SK-N-SH treated with all-trans-retinoic acid at 6 μM for 48 hours (cell line): ENCODE measurements at regions not wholly inside any gene's neighbourhood (a gene's known extent, or its start where the extent isn't known, plus 50 kb on each side); places are given as distances from the start of the nearest gene placed in this dataset.

Experiments
- ATAC-seq: fragments of 200-7000 bp; cut with Tn5 transposase; 3 replicates; pipeline ENCODE4 v1.9.1; 2020; ENCODE audit warnings: mild to moderate bottlenecking, moderate library complexity
- ARNTL ChIP-seq: fragments of 450-650 bp; formaldehyde crosslinking; IDR thresholded peaks from 2 replicates; pipeline ENCODE4 v1.5.0; 2020; ENCODE audit warnings: low read depth, mild to moderate bottlenecking, moderate library complexity, borderline replicate concordance
- BACH2 ChIP-seq: fragments of 250-450 bp; sonication (Bioruptor Pico); IDR thresholded peaks from 2 replicates; pipeline ENCODE4 v1.9.0; 2021; ENCODE audit warnings: mild to moderate bottlenecking, borderline replicate concordance
- ESRRG ChIP-seq: fragments of 250-450 bp; sonication (Bioruptor Pico); IDR thresholded peaks from 2 replicates; pipeline ENCODE4 v1.6.1; 2021; ENCODE audit warnings: mild to moderate bottlenecking
- GLIS3 ChIP-seq: fragments of 250-450 bp; sonication (Bioruptor Pico); IDR thresholded peaks from 2 replicates; pipeline ENCODE4 v1.5.0; 2020; ENCODE audit warnings: mild to moderate bottlenecking, moderate library complexity
- ISL1 ChIP-seq: fragments of 250-450 bp; sonication (Bioruptor Pico); IDR thresholded peaks from 2 replicates; pipeline ENCODE4 v2.1.2; 2022; ENCODE audit warnings: mild to moderate bottlenecking, moderate library complexity
- OSR1 ChIP-seq: fragments of 250-450 bp; sonication (Bioruptor Pico); IDR thresholded peaks from 2 replicates; pipeline ENCODE4 v1.8.0; 2022; ENCODE audit warnings: moderate library complexity, mild to moderate bottlenecking, inconsistent platforms
- PATZ1 ChIP-seq: fragments of 250-450 bp; sonication (Bioruptor Pico); IDR thresholded peaks from 2 replicates; pipeline ENCODE4 v1.8.0; 2020; ENCODE audit warnings: mild to moderate bottlenecking, moderate library complexity, borderline replicate concordance
- PPARA ChIP-seq: fragments of 250-450 bp; sonication (Bioruptor Pico); IDR thresholded peaks from 2 replicates; pipeline ENCODE4 v1.5.0; 2020; ENCODE audit warnings: mild to moderate bottlenecking, borderline replicate concordance
- RARB ChIP-seq: fragments of 250-450 bp; sonication (Bioruptor Pico); IDR thresholded peaks from 2 replicates; pipeline ENCODE4 v1.8.0; 2021; ENCODE audit warnings: mild to moderate bottlenecking, moderate library complexity
- SNAI2 ChIP-seq: fragments of 250-450 bp; sonication (Bioruptor Pico); IDR thresholded peaks from 2 replicates; pipeline ENCODE4 v1.5.0; 2020; ENCODE audit warnings: mild to moderate bottlenecking, moderate library complexity
- TCF4 ChIP-seq: fragments of 250-450 bp; sonication (Bioruptor Pico); IDR thresholded peaks from 2 replicates; pipeline ENCODE4 v1.8.0; 2021; ENCODE audit warnings: mild to moderate bottlenecking, moderate library complexity, borderline replicate concordance
- TOX ChIP-seq: fragments of 250-450 bp; sonication (Bioruptor Pico); IDR thresholded peaks from 2 replicates; pipeline ENCODE4 v1.8.0; 2021; ENCODE audit warnings: mild to moderate bottlenecking, moderate library complexity, borderline replicate concordance
- ZC3H10 ChIP-seq: fragments of 250-450 bp; sonication (Bioruptor Pico); IDR thresholded peaks from 2 replicates; pipeline ENCODE4 v1.5.1; 2021; ENCODE audit warnings: mild to moderate bottlenecking, moderate library complexity
- ZFP3 ChIP-seq: fragments of 250-450 bp; sonication (Bioruptor Pico); IDR thresholded peaks from 2 replicates; pipeline ENCODE4 v1.5.0; 2020; ENCODE audit warnings: mild to moderate bottlenecking, moderate library complexity
- ZNF70 ChIP-seq: fragments of 450-650 bp; formaldehyde crosslinking; IDR thresholded peaks from 2 replicates; pipeline ENCODE4 v1.5.0; 2020; ENCODE audit warnings: mild to moderate bottlenecking, moderate library complexity
- ZNF8 ChIP-seq: fragments of 450-650 bp; formaldehyde crosslinking; IDR thresholded peaks from 2 replicates; pipeline ENCODE4 v1.5.0; 2020; ENCODE audit warnings: mild to moderate bottlenecking, moderate library complexity
- TF ChIP-seq, protein P1 (sequence below): fragments of 250-450 bp; sonication (Bioruptor Pico); IDR thresholded peaks from 2 replicates; pipeline ENCODE4 v1.5.0; 2020; ENCODE audit warnings: mild to moderate bottlenecking, moderate library complexity
- TF ChIP-seq, protein P2 (sequence below): fragments of 250-450 bp; sonication (Bioruptor Pico); IDR thresholded peaks from 2 replicates; pipeline ENCODE4 v1.5.1; 2021; ENCODE audit warnings: mild to moderate bottlenecking, moderate library complexity

DNA sequence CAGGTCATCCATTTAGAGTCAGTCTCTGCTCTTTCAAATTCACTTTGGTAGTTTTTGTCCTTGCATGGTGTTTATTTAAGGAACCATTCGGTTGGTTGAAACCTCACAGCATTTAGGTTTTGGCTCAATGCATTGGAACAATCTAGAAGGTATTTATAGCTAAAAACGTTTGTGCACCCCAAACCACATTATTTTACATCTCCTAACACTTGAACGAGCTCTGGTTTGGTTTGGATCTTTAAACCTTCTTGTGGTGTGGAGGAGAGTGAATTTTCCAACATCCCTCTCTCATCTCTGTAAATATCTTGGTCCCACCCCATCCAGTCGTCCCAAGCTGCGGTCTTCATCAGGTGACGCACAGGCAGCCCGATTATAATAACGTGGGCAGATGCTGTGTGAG is 287.9 kb downstream of the LPIN1 start:
- no peak for ATAC-seq
- TF ChIP-seq, protein P1, sequence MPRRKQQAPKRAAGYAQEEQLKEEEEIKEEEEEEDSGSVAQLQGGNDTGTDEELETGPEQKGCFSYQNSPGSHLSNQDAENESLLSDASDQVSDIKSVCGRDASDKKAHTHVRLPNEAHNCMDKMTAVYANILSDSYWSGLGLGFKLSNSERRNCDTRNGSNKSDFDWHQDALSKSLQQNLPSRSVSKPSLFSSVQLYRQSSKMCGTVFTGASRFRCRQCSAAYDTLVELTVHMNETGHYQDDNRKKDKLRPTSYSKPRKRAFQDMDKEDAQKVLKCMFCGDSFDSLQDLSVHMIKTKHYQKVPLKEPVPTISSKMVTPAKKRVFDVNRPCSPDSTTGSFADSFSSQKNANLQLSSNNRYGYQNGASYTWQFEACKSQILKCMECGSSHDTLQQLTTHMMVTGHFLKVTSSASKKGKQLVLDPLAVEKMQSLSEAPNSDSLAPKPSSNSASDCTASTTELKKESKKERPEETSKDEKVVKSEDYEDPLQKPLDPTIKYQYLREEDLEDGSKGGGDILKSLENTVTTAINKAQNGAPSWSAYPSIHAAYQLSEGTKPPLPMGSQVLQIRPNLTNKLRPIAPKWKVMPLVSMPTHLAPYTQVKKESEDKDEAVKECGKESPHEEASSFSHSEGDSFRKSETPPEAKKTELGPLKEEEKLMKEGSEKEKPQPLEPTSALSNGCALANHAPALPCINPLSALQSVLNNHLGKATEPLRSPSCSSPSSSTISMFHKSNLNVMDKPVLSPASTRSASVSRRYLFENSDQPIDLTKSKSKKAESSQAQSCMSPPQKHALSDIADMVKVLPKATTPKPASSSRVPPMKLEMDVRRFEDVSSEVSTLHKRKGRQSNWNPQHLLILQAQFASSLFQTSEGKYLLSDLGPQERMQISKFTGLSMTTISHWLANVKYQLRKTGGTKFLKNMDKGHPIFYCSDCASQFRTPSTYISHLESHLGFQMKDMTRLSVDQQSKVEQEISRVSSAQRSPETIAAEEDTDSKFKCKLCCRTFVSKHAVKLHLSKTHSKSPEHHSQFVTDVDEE (CRISPR knock-in tag): no peak
- TF ChIP-seq ZFP3: no peak
- TF ChIP-seq ZNF70 (CRISPR knock-in tag): no peak
- no peak for TF ChIP-seq RARB
- TF ChIP-seq TCF4 (CRISPR knock-in tag): no peak
- no peak for TF ChIP-seq PATZ1 (CRISPR knock-in tag)
- no peak for TF ChIP-seq ZNF8 (CRISPR knock-in tag)
- no peak for TF ChIP-seq SNAI2 (CRISPR knock-in tag)
- TF ChIP-seq BACH2: no peak
- TF ChIP-seq ESRRG: no peak

GRCh38 chr2:12035029-12035720 is 288.7 kb downstream of the LPIN1 start:
- ATAC-seq: no peak
- TF ChIP-seq ZNF70 (CRISPR knock-in tag) (no peak), ISL1 (CRISPR knock-in tag) (no peak)

GRCh38 chr2:12035956-12036639 is 289.7 kb downstream of the LPIN1 start:
- TF ChIP-seq ARNTL (CRISPR knock-in tag) (no peak), ZNF70 (CRISPR knock-in tag) (no peak), GLIS3 (CRISPR knock-in tag) (no peak), BACH2 (no peak), SNAI2 (CRISPR knock-in tag) (no peak), TCF4 (CRISPR knock-in tag) (no peak), OSR1 (CRISPR knock-in tag) (no peak), PPARA (CRISPR knock-in tag) (no peak), ISL1 (CRISPR knock-in tag) (no peak), ZFP3 (no peak), ZC3H10 (CRISPR knock-in tag) (no peak), PATZ1 (CRISPR knock-in tag) (no peak)
- TF ChIP-seq, protein P1 (CRISPR knock-in tag): no peak
- ATAC-seq: no peak

DNA sequence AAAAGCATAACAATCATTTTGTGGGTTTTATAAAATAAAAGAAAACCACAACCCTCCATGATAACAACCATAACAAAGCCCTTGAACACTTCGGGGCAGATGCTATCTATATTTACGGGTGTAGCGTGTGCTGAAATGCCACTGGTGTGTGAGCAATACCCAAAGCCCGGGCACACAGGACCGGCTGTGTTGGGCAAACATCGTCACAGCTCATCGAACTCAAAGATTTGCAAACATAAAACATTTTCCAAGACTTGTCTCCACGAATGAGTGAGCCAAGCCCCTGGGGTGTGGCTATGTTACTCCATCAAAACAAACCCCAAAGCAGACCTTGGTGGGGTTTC is 290.2 kb downstream of the LPIN1 start:
- TF ChIP-seq ZNF8 (CRISPR knock-in tag): no peak
- TF ChIP-seq TOX (CRISPR knock-in tag): no peak
- TF ChIP-seq GLIS3 (CRISPR knock-in tag): no peak
- no peak for TF ChIP-seq ZFP3
- TF ChIP-seq, protein P2, sequence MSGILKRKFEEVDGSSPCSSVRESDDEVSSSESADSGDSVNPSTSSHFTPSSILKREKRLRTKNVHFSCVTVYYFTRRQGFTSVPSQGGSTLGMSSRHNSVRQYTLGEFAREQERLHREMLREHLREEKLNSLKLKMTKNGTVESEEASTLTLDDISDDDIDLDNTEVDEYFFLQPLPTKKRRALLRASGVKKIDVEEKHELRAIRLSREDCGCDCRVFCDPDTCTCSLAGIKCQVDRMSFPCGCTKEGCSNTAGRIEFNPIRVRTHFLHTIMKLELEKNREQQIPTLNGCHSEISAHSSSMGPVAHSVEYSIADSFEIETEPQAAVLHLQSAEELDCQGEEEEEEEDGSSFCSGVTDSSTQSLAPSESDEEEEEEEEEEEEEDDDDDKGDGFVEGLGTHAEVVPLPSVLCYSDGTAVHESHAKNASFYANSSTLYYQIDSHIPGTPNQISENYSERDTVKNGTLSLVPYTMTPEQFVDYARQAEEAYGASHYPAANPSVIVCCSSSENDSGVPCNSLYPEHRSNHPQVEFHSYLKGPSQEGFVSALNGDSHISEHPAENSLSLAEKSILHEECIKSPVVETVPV (CRISPR knock-in tag): no peak
- ATAC-seq: no peak
